WI38 (cell line): ENCODE measurements at regions not wholly inside any gene's neighbourhood (a gene's known extent, or its start where the extent isn't known, plus 50 kb on each side); places are given as distances from the start of the nearest gene placed in this dataset.

Experiments
- H3K4me3 ChIP-seq: 2 replicates; pipeline ENCODE4 v1.5.1; 2011; ENCODE audit warnings: low read depth, mild to moderate bottlenecking, control low read depth, low read length
- TF ChIP-seq, protein P1 (sequence below): IDR thresholded peaks from 2 replicates; pipeline ENCODE4 v1.5.1; 2012; ENCODE audit warnings: low read depth, mild to moderate bottlenecking, control low read depth, low read length

DNA sequence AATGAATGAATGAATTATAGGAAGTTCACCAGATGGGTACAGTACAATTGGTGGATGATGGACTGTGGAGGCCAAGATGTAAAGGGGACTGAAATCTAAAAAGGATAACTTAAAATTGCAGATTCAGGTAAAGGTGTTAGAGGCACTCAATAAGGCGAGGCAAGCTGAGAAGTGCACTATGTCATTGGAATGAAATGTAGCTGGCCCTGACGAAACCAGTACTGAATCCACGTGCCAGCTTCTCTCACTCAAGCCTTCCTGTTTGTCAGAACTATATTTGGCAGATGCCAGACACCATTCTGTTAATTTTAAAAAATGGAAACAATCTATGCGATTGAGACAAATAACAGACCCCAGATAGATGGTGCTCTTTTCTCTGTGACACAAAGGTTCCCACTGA is 1039.1 kb upstream of the TENM3 start:
- TF ChIP-seq, protein P1, sequence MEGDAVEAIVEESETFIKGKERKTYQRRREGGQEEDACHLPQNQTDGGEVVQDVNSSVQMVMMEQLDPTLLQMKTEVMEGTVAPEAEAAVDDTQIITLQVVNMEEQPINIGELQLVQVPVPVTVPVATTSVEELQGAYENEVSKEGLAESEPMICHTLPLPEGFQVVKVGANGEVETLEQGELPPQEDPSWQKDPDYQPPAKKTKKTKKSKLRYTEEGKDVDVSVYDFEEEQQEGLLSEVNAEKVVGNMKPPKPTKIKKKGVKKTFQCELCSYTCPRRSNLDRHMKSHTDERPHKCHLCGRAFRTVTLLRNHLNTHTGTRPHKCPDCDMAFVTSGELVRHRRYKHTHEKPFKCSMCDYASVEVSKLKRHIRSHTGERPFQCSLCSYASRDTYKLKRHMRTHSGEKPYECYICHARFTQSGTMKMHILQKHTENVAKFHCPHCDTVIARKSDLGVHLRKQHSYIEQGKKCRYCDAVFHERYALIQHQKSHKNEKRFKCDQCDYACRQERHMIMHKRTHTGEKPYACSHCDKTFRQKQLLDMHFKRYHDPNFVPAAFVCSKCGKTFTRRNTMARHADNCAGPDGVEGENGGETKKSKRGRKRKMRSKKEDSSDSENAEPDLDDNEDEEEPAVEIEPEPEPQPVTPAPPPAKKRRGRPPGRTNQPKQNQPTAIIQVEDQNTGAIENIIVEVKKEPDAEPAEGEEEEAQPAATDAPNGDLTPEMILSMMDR, result no peak
- H3K4me3 ChIP-seq, result no peak overlapping the region

DNA sequence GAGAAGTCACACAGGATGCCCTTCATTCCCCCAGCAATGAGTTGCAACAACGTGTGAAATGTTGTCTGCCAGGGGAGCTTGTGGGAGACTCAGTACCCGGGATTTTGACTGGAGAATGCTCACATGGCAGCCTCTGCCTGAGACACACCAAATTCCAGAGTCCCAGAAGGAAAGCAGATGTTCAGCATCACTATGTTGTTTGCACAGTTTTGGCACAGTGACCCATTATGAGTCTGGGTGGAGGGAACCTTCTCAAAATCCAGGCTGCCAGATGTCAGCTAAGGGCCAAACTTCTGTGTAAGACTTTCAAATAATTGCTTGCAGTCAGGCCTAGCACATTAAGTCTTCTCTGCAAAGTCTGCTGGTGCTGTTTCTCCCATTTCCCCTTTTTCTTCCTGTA is 1029.7 kb upstream of the TENM3 start:
- TF ChIP-seq, protein P1, result no peak
- H3K4me3 ChIP-seq, result no peak overlapping the region

DNA sequence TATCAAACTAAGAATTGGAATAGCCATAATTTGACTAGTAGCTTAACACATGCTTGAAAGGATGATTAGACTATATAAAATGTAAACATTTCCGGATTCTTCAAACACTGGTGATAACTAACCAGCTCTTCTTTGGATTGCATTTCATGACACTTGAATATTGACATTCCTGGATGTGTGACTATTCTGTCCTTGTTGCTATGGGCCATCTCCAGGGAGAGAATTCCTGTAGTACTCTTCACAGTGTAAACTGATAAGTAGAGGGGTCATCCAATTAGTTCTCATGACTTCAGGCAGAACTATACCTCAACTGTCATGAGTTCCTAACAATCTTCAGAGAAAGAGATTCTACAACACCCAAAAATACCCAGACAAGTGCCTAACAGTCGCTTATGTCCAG is 1026.7 kb upstream of the TENM3 start:
- no peak overlapping the region for H3K4me3 ChIP-seq

DNA sequence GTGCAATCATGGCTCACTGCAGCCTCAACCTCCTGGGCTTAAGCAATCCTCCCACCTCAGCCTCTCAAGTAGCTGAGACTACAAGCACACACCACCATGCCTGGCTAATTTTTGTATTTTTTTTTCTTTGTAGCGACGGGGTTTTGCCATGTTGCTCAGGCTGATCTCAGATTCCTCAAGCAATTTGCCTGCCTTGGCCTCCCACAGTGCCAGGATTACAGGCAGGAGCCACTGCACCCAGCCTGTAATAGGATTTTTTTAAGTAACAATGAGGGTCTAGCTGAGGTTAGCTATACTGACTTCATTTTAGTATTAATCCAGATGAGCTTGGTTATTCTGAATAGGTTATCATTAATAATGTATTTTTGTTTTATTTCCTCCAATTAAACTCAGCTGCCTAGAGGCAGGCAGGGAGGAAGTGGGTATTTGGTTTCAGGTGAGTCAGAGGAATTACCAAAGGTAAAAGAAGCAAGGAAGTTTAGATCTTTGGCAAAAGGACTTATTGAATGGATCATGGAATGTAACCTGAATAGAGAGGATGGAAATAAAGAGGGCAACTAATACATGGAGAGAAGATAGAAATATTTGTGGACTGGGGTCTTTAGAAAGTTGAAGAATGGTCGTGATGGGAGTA is 1023.3 kb upstream of the TENM3 start:
- no peak overlapping the region for H3K4me3 ChIP-seq
- TF ChIP-seq, protein P1, result no peak

More for the DNA sequence above, 1026.7 kb upstream of the TENM3 start:
- TF ChIP-seq, protein P1, result no peak

DNA sequence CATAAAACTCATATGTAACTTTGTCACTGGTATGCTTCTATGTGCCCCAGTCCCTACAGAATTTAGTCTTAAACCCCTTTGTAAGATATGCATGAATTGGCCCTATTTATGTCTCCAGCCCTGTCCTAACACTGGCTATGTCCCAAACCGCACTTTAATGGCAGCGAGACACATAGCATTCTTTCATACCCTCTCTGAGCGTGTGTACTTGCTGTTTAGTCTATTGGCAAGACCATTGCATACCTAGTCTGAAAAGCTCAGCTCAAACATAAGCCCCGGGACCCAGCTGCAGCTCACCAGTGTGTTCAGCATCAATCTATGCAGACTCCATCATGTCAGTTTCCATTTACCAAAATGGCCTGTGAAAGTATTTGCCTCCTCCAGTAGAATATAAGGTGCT is 1018.4 kb upstream of the TENM3 start:
- no peak overlapping the region for H3K4me3 ChIP-seq
- TF ChIP-seq, protein P1, result no peak

DNA sequence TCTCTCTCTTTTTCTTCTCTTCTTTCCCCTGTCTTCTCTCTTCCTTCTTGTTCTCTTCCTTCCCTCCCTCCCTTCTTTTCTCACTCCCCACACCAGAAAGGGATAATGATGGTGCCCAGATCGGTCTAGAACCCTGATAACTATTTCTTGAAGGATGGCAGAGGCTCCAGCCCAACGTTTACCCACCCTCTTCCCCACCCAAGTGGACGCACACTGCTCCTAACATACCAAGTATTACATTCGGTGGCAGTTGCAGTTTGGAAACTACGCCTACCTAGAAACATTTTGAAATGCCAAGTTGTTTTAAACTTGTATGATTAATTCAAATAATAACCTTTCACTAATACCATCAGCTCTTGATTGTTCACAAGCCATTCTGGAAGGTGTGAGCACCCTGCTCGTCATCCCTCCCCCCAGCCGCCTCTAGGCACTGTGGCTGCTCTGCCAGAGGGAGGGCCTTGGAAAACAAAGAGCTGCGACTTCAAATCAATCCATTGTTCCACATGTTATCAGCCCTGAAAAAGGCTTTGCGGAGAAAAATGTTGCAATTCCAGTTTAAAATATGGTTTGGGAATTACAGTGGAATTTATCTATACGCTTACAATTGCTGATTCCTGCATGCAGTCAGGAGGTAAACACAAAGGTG is 1017.5 kb upstream of the TENM3 start:
- TF ChIP-seq, protein P1, result no peak

DNA sequence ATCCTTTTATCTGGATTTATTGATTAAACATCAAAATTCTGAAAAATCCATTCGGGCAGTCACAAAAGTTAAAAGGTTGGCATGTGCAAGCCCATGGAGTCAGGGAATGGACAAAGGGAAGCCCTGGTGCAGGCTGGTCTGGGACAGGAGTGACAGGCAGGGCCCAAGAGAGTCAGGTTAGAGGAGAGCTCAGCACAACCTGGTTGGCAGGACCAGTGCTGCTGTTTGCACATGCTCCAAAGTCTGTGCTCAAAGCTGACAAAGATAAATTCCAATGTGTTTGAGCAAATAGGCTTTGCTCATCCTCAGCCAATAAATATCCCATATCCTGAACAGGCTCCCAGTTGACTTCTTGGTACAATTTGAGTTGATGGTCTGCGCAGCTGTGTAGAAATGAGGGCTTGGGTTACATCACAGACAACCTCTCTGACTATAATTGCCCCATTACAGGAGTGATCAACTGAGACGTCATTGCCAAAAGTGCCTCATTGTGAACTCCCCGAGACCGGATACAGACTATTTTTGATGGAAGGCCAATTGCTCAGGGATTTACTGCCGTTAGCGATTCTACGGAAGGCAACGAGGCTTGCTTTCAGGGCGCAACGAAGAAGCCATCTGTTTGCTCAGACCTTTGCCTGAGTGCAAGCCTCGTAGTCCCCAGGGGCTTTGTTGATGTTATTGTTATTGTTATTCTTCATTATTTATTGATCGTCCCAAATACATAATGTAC is 1008.1 kb upstream of the TENM3 start:
- TF ChIP-seq, protein P1, result no peak
- no peak overlapping the region for H3K4me3 ChIP-seq

More for the DNA sequence above, 1017.5 kb upstream of the TENM3 start:
- H3K4me3 ChIP-seq, result no peak overlapping the region
